ENCODE measurements at regions not wholly inside any gene's neighbourhood (a gene's known extent, or its start where the extent isn't known, plus 50 kb on each side); places are given as distances from the start of the nearest gene placed in this dataset.

DNA sequence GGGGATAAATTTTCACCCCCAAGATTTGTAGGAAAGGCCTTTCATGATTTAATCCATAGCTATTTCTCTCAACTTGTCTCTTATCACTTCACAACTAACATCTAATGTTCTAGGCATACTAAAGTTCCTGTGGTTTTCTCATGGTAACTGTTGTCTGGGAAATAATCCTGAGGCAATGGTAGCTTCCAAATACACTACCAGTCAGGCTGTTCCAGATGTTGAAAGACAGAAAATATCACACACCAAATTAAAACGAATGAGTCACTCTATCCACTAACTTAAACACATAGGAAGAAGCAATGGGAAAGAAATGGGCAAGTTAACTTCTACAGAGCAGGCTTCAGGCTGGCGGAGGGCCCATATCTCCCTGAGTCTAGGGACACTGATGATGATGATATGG, 77.7 kb upstream of the MYO16 start:
- TF ChIP-seq ZFX (IDR thresholded peaks at IDR 0.05; ENCODE audit: borderline replicate concordance), result no peak
- TF ChIP-seq, protein P1, sequence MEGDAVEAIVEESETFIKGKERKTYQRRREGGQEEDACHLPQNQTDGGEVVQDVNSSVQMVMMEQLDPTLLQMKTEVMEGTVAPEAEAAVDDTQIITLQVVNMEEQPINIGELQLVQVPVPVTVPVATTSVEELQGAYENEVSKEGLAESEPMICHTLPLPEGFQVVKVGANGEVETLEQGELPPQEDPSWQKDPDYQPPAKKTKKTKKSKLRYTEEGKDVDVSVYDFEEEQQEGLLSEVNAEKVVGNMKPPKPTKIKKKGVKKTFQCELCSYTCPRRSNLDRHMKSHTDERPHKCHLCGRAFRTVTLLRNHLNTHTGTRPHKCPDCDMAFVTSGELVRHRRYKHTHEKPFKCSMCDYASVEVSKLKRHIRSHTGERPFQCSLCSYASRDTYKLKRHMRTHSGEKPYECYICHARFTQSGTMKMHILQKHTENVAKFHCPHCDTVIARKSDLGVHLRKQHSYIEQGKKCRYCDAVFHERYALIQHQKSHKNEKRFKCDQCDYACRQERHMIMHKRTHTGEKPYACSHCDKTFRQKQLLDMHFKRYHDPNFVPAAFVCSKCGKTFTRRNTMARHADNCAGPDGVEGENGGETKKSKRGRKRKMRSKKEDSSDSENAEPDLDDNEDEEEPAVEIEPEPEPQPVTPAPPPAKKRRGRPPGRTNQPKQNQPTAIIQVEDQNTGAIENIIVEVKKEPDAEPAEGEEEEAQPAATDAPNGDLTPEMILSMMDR (IDR thresholded peaks at IDR 0.05), result no peak
- no peak overlapping the region for H3K27ac ChIP-seq

DNA sequence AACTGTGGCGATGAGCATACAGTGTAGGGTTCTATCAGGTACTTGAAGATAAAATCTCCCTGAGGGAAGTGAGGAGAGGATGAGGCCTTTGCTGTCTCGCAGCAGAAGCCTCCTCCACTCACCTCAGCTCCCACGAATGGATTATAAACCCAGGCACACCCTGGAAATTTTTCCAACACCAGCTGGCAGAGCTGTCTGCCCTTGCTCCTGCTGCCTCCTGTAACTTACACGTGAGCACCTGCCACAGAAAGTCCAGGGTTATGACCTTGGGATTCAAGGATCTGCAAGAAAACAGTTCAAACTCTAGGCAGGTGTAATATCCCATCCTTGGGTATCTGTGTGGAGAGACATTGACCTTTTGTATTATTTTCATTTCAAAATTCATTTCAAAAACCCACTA, 70.9 kb upstream of the MYO16 start:
- no peak overlapping the region for H3K27ac ChIP-seq
- no peak for TF ChIP-seq ZFX (IDR thresholded peaks at IDR 0.05; ENCODE audit: borderline replicate concordance)
- TF ChIP-seq, protein P1 (IDR thresholded peaks at IDR 0.05), result no peak

DNA sequence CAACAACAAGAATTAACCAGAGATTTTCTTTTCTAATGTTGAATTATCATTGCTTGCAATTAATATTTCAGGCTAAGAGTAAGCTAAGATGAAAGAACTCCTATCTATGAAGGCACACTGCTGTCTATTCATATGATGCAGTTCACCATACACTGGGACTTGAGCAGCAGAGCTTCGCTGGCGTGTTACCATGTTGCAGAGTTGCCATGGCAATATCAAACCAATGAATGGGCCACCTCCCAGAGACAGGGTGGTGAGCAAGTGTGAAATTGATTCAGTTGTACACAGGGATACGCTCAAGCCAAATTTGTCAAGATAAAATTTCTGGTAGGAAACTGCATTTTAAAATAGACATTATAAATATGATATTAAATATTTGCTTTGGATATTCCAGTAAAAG, 69.3 kb upstream of the MYO16 start:
- no peak for TF ChIP-seq ZFX (IDR thresholded peaks at IDR 0.05; ENCODE audit: borderline replicate concordance)
- TF ChIP-seq, protein P1 (IDR thresholded peaks at IDR 0.05), result no peak
- H3K27ac ChIP-seq, result no peak overlapping the region

GRCh38 chr13:108561149-108561548, 68.3 kb upstream of the MYO16 start:
- TF ChIP-seq, protein P1 (IDR thresholded peaks at IDR 0.05), result no peak
- H3K27ac ChIP-seq, result no peak overlapping the region

GRCh38 chr13:108566413-108567170, 62.8 kb upstream of the MYO16 start:
- no peak overlapping the region for H3K27ac ChIP-seq
- TF ChIP-seq, protein P1 (IDR thresholded peaks at IDR 0.05), result no peak
- no peak for TF ChIP-seq ZFX (IDR thresholded peaks at IDR 0.05; ENCODE audit: borderline replicate concordance)

DNA sequence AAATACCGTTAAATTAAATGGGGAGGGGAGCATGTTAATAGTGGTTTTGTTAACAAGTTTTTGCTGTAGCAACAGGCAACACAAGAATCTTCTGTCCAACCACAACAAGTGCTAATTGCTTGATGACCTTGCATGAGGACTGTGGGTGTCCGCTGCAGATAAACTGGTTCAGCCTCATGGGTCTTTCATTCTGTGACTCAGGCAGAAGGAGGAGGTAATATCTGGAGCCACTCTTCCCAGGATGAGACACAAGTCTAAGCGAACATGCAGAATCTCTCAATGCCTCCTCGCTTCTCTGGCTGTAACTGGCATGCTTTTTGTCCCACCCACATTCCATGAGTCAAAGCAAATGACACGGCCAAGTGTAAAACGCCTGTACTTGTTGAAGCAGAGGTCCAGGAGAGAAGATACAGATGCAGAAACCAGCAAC, 56.6 kb upstream of the MYO16 start:
- no peak for TF ChIP-seq ZFX (IDR thresholded peaks at IDR 0.05; ENCODE audit: borderline replicate concordance)
- TF ChIP-seq, protein P1 (IDR thresholded peaks at IDR 0.05), result no peak
- H3K27ac ChIP-seq, result no peak overlapping the region

DNA sequence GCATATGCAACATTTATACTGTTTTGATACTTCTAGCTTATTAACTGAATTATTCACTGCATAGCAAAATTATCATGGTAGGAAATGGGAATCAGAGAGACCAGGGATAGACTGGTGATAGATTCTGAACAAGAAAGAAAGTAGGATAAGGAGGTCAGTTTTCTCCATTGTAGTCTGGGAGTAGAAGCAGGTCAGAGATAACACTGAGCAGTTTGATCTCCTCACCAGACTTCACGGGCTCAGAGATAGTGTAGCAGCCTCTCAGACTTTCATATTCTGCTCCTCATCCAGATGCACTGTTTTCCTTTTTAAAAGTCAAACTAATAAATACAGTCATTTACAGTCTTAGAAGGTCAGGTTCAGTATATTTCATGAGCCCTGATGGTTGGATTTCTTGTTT, 56.0 kb upstream of the MYO16 start:
- TF ChIP-seq ZFX (IDR thresholded peaks at IDR 0.05; ENCODE audit: borderline replicate concordance), result no peak
- TF ChIP-seq, protein P1 (IDR thresholded peaks at IDR 0.05), result no peak
- no peak overlapping the region for H3K27ac ChIP-seq
